ENCODE measurements at regions not wholly inside any gene's neighbourhood (a gene's known extent, or its start where the extent isn't known, plus 50 kb on each side); places are given as distances from the start of the nearest gene placed in this dataset.

GRCh38 chr1:29444782-29445729 lies 208.7 kb downstream of the PTPRU start:
- H3K4me1 ChIP-seq: no peaks in the 10 kb centered on the region; the same call in 1 of the 2 replicates
- H3K9me3 ChIP-seq: no peaks in the 10 kb centered on the region
- no peak for DNase-seq
- no peak for TF ChIP-seq CTCF (IDR thresholded peaks at IDR 0.05; ENCODE audit: low read depth, low read length)
- H3K27me3 ChIP-seq: no peaks in the 10 kb centered on the region
- H3K36me3 ChIP-seq: no peaks in the 10 kb centered on the region
- H3K4me3 ChIP-seq (ENCODE audit: low read depth, low read length): no peak overlapping the region

- no peak for DNase-seq
- Histone ChIP-seq H3K36me3 (no peaks in the 10 kb centered on the region), H3K4me3 (ENCODE audit: low read depth, low read length) (no peak overlapping the region), H3K9me3 (no peaks in the 10 kb centered on the region), H3K4me1 (no peaks in the 10 kb centered on the region), H3K27me3 (no peaks in the 10 kb centered on the region)
- no peak for TF ChIP-seq CTCF (IDR thresholded peaks at IDR 0.05; ENCODE audit: low read depth, low read length)
These were observed 207.9 kb downstream of the PTPRU start for GRCh38 chr1:29444081-29444715.

- H3K36me3 ChIP-seq: no peaks in the 10 kb centered on the region
- DNase-seq: no peak
- TF ChIP-seq CTCF (IDR thresholded peaks at IDR 0.05; ENCODE audit: low read depth, low read length): no peak
- H3K9me3 ChIP-seq: no peaks in the 10 kb centered on the region
- H3K4me1 ChIP-seq: no peaks in the 10 kb centered on the region
- no peak overlapping the region for H3K4me3 ChIP-seq (ENCODE audit: low read depth, low read length)
- no peaks in the 10 kb centered on the region for H3K27me3 ChIP-seq
These were observed 205.8 kb downstream of the PTPRU start for GRCh38 chr1:29441916-29442668.

GRCh38 chr1:29439615-29440014 lies 203.3 kb downstream of the PTPRU start:
- no peak for DNase-seq
- H3K4me3 ChIP-seq (ENCODE audit: low read depth, low read length): no peak overlapping the region
- H3K36me3 ChIP-seq: no peaks in the 10 kb centered on the region
- no peak for TF ChIP-seq CTCF (IDR thresholded peaks at IDR 0.05; ENCODE audit: low read depth, low read length)
- H3K4me1 ChIP-seq: no peaks in the 10 kb centered on the region
- H3K27me3 ChIP-seq: no peaks in the 10 kb centered on the region
- H3K9me3 ChIP-seq: no peaks in the 10 kb centered on the region

GRCh38 chr1:29438991-29439390 lies 202.7 kb downstream of the PTPRU start:
- DNase-seq: no peak
- H3K27me3 ChIP-seq: no peaks in the 10 kb centered on the region

More at GRCh38 chr1:29438991-29439390, 202.7 kb downstream of the PTPRU start:
- H3K4me1 ChIP-seq: no peaks in the 10 kb centered on the region
- no peaks in the 10 kb centered on the region for H3K36me3 ChIP-seq
- no peak overlapping the region for H3K4me3 ChIP-seq (ENCODE audit: low read depth, low read length)
- no peak for TF ChIP-seq CTCF (IDR thresholded peaks at IDR 0.05; ENCODE audit: low read depth, low read length)
- no peaks in the 10 kb centered on the region for H3K9me3 ChIP-seq
